Stimulated activated CD8-positive, alpha-beta memory T cell treated with anti-CD3 and anti-CD28 coated beads, Interleukin-4, amount 100 ng/mL, for 48 hours (primary cell): ENCODE measurements at regions not wholly inside any gene's neighbourhood (a gene's known extent, or its start where the extent isn't known, plus 50 kb on each side); places are given as distances from the start of the nearest gene placed in this dataset.
A peak's percentile ranks its signal among the peaks of the same experiment; 100 is the strongest.
"Not testable (repeated sequence)": the region's sequence is repeated elsewhere in the genome, so short reads cannot be mapped to it uniquely, and the experiment has no call there.

Experiments used
- DNase-seq: peaks from one replicate; pipeline ENCODE4 v3.0.0-alpha.2; 2020

- no peak for DNase-seq
Measured at GRCh38 chr2:236909193-236909504, 176.5 kb upstream of the COPS8 start.

GRCh38 chr2:236909802-236910201 lies 175.9 kb upstream of the COPS8 start:
- DNase-seq, result no peak

GRCh38 chr2:236910781-236911495 lies 174.8 kb upstream of the COPS8 start:
- DNase-seq, result no peak

GRCh38 chr2:236912326-236913120 lies 173.2 kb upstream of the COPS8 start:
- no peak for DNase-seq

DNA sequence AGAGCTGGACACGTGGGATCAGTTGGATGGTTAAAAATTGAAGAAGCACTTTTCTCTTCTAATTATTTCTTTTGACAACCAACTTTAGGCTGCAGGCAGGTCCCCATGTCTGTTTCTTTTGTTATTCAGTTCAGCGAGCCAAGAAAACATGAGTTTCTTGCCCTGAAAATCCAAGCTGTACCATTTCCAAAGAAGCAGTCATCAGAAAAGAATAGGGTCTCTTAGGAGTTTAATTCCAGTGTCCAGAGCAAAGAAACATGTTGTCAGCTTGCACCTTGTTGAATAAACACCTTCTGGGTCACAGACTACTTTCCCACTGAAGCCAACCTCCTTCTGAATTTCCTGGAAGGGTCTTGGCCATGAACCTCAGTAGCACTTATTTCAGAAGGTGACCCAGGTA lies 170.5 kb upstream of the COPS8 start:
- no peak for DNase-seq

DNA sequence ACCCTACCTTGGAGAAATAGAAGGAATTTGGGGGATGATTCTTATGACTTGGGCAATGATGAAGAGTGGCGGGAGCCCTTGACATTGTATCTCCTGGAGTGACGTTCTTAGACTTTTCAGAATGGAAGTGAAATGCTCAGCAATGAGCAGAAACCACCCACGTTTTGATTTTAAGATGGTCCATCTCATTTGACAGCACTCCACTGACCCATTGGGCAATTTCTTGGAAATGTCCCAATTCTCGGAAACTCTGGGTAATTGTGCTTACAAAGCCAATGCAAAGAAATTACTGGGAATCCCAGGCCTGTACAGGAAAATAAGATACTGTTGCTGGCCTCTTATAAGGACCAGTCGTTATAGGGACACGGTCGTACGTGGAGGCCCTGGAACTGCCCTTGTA lies 170.0 kb upstream of the COPS8 start:
- no peak for DNase-seq

GRCh38 chr2:236916181-236916580 lies 169.5 kb upstream of the COPS8 start:
- no peak for DNase-seq

GRCh38 chr2:236916651-236917050 lies 169.0 kb upstream of the COPS8 start:
- DNase-seq, result no peak

- DNase-seq, result no peak
Measured at GRCh38 chr2:236917164-236917563, 168.5 kb upstream of the COPS8 start.

DNA sequence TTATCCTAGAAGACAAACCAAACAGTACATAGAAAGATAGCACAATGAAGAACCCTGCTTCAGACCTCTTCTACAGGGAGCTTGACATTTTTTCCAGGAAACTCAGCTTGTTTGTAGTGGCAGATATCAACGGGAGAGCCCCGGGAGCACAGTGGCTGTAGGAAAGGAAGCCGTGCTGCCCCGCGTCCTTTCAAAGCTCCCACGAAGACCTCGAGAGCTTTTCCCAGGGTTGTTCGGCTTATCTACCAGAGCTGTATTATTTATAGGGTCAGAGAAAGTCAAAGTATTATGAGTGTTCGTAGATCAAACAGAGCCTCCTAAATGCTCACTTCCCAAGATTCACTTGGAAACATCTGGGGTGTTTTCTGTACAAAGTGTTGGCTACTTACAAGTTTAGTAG lies 167.1 kb upstream of the COPS8 start:
- no peak for DNase-seq

- no peak for DNase-seq
Measured at GRCh38 chr2:236919209-236919608, 166.5 kb upstream of the COPS8 start.

- not testable (repeated sequence) for DNase-seq
Measured at GRCh38 chr2:236919801-236920379, 165.8 kb upstream of the COPS8 start.

GRCh38 chr2:236922061-236922460 lies 163.6 kb upstream of the COPS8 start:
- no peak for DNase-seq

DNA sequence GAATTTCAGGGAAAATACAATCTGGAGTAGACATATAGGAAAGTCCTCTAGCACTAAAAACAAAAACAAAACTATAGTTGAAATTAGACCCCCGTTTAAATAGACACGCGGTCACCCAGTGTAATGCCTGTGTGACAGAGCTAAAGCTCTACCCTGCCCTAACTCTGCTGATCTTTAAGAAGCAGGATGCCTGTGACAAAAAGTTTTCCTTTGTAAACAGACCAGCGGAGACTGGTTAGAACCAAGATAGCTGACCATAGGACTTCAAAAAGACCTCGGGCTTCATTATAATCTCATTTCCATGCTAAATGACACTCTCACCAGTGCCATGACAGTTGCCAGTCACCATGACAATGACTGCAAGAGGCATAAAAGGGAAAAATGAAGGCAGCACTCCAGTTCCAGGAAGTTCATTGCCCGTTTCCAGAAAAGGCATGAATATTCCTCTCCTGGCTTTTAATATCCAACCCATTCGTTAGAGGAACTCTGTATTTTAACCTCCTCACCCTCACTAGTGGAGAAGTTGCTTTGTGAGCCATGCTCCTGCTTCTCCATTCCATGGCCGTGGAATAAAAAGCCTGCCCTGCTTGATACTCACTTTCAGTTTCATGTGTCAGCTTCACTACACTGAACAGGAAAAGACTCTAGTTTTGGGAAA lies 157.2 kb upstream of the COPS8 start:
- DNase-seq, result peak; percentile 12

GRCh38 chr2:236932831-236933361 lies 152.8 kb upstream of the COPS8 start:
- DNase-seq, result peak; percentile 10

- DNase-seq, result peak; percentile 5
Measured at GRCh38 chr2:236934166-236934565, 151.5 kb upstream of the COPS8 start.

GRCh38 chr2:236934656-236935055 lies 151.0 kb upstream of the COPS8 start:
- peak; percentile 5 for DNase-seq

- peak; percentile 11 for DNase-seq
Measured at GRCh38 chr2:236935083-236935482, 150.6 kb upstream of the COPS8 start.

GRCh38 chr2:236935631-236936445 lies 149.9 kb upstream of the COPS8 start:
- peak; percentile 18 for DNase-seq

GRCh38 chr2:236936446-236936940 lies 149.2 kb upstream of the COPS8 start:
- DNase-seq, result peak; percentile 2

DNA sequence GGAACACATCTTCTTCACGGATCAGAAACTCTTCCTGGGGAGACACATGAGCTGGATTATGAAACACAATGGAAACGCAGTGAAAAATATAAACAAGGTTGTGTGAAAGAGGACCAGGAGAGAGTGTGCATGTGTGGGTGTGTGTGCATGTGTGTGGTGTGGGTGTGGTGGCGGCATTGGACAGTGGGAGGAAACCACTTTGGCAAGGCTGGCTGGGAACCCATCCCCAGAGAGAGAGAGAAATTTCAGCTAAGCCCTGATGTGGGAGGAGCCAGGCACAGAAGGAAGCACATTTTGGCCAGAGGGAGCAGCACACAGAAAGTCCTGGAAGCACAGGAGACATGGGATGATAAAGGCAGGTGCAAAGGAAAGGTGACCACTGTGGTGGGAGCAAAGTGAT lies 147.6 kb upstream of the COPS8 start:
- peak; percentile 1 for DNase-seq

- peak; percentile 2 for DNase-seq
Measured at GRCh38 chr2:236939271-236939670, 146.4 kb upstream of the COPS8 start.
